GM12878 (cell line): ENCODE measurements at regions not wholly inside any gene's neighbourhood (a gene's known extent, or its start where the extent isn't known, plus 50 kb on each side); places are given as distances from the start of the nearest gene placed in this dataset.
A peak's percentile ranks its signal among the peaks of the same experiment; 100 is the strongest.

Experiments
- BRCA1 ChIP-seq: IDR thresholded peaks from 2 replicates; pipeline ENCODE4 v1.6.1; 2011; ENCODE audit warnings: low read depth, low read length, improper control_type of control experiment
- HDAC6 ChIP-seq: fragments of 200-600 bp; sonication (generic); IDR thresholded peaks from one replicate; pipeline ENCODE4 v1.8.0; 2017; ENCODE audit warnings: antibody characterized with exemption; ENCODE audit not compliant: unreplicated experiment
- HDGF ChIP-seq: fragments of 450-650 bp; IDR thresholded peaks from 2 replicates; pipeline ENCODE4 v1.6.1; 2016; ENCODE audit warnings: antibody characterized with exemption
- JUNB ChIP-seq: IDR thresholded peaks from 2 replicates; pipeline ENCODE4 v1.6.1; 2016; ENCODE audit warnings: antibody characterized with exemption, mild to moderate bottlenecking
- JUND ChIP-seq: IDR thresholded peaks from 2 replicates; pipeline ENCODE4 v1.6.1; 2012; ENCODE audit warnings: low read depth, mild to moderate bottlenecking, low read length, improper control_type of control experiment, moderate library complexity
- MYC ChIP-seq: IDR thresholded peaks from 2 replicates; pipeline ENCODE4 v1.6.1; 2011; ENCODE audit warnings: mild to moderate bottlenecking, low read length, moderate library complexity, inconsistent platforms; ENCODE audit not compliant: insufficient read depth, insufficient replicate concordance, insufficient read length, severe bottlenecking
- POLR2AphosphoS2 ChIP-seq: IDR thresholded peaks from 2 replicates; pipeline ENCODE4 v1.6.1; 2011; ENCODE audit warnings: low read depth, mild to moderate bottlenecking, low read length, improper control_type of control experiment, moderate library complexity
- PRDM15 ChIP-seq: fragments of 450-650 bp; formaldehyde crosslinking; IDR thresholded peaks from 2 replicates; pipeline ENCODE4 v1.4.0; 2020; ENCODE audit warnings: mild to moderate bottlenecking, moderate library complexity
- RAD21 ChIP-seq: IDR thresholded peaks from 2 replicates; pipeline ENCODE4 v1.6.1; 2011; ENCODE audit warnings: mild to moderate bottlenecking, low read depth, low read length, moderate library complexity; ENCODE audit not compliant: insufficient read depth
- RAD51 ChIP-seq: fragments of 450-650 bp; IDR thresholded peaks from 2 replicates; pipeline ENCODE4 v1.6.1; 2016; ENCODE audit warnings: moderate library complexity, mild to moderate bottlenecking, inconsistent platforms
- RELA ChIP-seq: fragments of 450-650 bp; IDR thresholded peaks from 2 replicates; pipeline ENCODE4 v1.8.0; 2014; ENCODE audit warnings: borderline replicate concordance; ENCODE audit not compliant: partially characterized antibody
- RFX5 ChIP-seq: IDR thresholded peaks from 2 replicates; pipeline ENCODE4 v1.6.1; 2011; ENCODE audit warnings: low read depth, low read length, improper control_type of control experiment
- SP1 ChIP-seq: IDR thresholded peaks from one replicate; pipeline ENCODE4 v1.6.1; 2011; ENCODE audit warnings: low read depth, low read length
- STAT1 ChIP-seq: fragments of 450-650 bp; conservative IDR thresholded peaks from 2 replicates; pipeline ENCODE4 v1.6.1; 2014; ENCODE audit warnings: antibody characterized with exemption, mild to moderate bottlenecking
- STAT3 ChIP-seq: IDR thresholded peaks from 2 replicates; pipeline ENCODE4 v1.6.1; 2011; ENCODE audit warnings: low read depth, low read length, improper control_type of control experiment
- TBL1XR1 ChIP-seq: IDR thresholded peaks from 2 replicates; pipeline ENCODE4 v1.6.1; 2012; ENCODE audit warnings: low read depth, low read length, improper control_type of control experiment
- TCF3 ChIP-seq: IDR thresholded peaks from 2 replicates; pipeline ENCODE4 v1.6.1; 2012; ENCODE audit warnings: low read depth, mild to moderate bottlenecking, low read length, borderline replicate concordance; ENCODE audit not compliant: insufficient read depth
- YY1 ChIP-seq: IDR thresholded peaks from 2 replicates; pipeline ENCODE4 v1.6.1; 2011; ENCODE audit warnings: low read depth, mild to moderate bottlenecking, low read length
- ZNF207 ChIP-seq: fragments of 450-650 bp; IDR thresholded peaks from 2 replicates; pipeline ENCODE4 v1.6.1; 2014; ENCODE audit warnings: antibody characterized with exemption, mild to moderate bottlenecking, borderline replicate concordance
- TF ChIP-seq, protein P1 (sequence below): IDR thresholded peaks from 2 replicates; pipeline ENCODE4 v1.6.1; 2012; ENCODE audit warnings: low read depth, low read length, improper control_type of control experiment
- TF ChIP-seq, protein P2 (sequence below): IDR thresholded peaks from 2 replicates; pipeline ENCODE4 v1.6.1; 2012; ENCODE audit warnings: improper control_type of control experiment, low read depth, low read length; ENCODE audit not compliant: insufficient replicate concordance

DNA sequence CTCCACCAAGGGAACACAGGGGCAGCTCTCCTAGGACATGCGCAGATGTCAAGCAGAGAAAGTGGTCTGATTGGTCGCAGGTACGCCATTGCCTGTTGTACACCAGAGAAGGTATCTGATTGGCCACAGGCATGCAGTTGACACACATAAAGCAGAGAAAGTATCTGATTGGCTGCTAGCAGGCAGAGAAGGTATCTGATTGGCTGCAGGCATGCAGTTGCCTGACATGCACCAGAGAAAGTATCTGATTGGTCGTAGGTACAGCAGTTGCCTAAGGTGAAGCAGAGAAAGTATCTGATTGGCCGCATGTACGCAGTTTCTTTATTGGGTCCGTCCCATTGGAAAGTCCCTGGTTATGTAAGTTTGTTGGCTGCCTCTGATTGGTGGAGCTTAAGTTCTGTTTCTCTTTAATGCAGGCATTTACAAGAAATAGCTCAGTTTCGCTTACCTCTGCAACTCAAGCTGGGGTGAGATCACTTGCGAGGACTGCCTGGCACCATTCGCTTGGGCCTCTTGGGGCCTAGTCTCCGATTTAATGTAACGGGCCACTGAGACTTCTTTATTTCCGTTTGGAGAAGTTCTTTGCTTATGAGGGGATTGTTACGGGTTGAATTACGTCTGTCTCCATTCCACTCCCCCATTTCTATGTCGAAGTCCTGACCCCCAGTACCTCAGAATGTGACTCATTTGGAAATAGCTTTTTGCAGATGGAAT, 74.2 kb downstream of the SIK1 start (continued):
- TF ChIP-seq ZNF207 (peak; percentile 63; the same call in 1 of the 2 replicates), RAD51 (no peak), SP1 (peak; percentile 100), BRCA1 (no peak), YY1 (peak; percentile 68), RAD21 (0 out of 2 replicates have a peak, but pooled peaks have one; percentile 10), STAT3 (no peak), TCF3 (peak; percentile 79; the same call in 1 of the 2 replicates), JUNB (peak; percentile 67), HDAC6 (peak; percentile 71), RELA (peak; percentile 90), RFX5 (peak; percentile 96), TBL1XR1 (no peak), JUND (0 out of 2 replicates have a peak, but pooled peaks have one; percentile 40), POLR2AphosphoS2 (peak; percentile 92), STAT1 (peak; percentile 100), PRDM15 (CRISPR knock-in tag) (peak; percentile 69; the same call in 1 of the 2 replicates), HDGF (peak; percentile 41; the same call in 1 of the 2 replicates), MYC (no peak)
- TF ChIP-seq, protein P1, sequence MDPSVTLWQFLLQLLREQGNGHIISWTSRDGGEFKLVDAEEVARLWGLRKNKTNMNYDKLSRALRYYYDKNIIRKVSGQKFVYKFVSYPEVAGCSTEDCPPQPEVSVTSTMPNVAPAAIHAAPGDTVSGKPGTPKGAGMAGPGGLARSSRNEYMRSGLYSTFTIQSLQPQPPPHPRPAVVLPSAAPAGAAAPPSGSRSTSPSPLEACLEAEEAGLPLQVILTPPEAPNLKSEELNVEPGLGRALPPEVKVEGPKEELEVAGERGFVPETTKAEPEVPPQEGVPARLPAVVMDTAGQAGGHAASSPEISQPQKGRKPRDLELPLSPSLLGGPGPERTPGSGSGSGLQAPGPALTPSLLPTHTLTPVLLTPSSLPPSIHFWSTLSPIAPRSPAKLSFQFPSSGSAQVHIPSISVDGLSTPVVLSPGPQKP = no peak
- TF ChIP-seq, protein P2, sequence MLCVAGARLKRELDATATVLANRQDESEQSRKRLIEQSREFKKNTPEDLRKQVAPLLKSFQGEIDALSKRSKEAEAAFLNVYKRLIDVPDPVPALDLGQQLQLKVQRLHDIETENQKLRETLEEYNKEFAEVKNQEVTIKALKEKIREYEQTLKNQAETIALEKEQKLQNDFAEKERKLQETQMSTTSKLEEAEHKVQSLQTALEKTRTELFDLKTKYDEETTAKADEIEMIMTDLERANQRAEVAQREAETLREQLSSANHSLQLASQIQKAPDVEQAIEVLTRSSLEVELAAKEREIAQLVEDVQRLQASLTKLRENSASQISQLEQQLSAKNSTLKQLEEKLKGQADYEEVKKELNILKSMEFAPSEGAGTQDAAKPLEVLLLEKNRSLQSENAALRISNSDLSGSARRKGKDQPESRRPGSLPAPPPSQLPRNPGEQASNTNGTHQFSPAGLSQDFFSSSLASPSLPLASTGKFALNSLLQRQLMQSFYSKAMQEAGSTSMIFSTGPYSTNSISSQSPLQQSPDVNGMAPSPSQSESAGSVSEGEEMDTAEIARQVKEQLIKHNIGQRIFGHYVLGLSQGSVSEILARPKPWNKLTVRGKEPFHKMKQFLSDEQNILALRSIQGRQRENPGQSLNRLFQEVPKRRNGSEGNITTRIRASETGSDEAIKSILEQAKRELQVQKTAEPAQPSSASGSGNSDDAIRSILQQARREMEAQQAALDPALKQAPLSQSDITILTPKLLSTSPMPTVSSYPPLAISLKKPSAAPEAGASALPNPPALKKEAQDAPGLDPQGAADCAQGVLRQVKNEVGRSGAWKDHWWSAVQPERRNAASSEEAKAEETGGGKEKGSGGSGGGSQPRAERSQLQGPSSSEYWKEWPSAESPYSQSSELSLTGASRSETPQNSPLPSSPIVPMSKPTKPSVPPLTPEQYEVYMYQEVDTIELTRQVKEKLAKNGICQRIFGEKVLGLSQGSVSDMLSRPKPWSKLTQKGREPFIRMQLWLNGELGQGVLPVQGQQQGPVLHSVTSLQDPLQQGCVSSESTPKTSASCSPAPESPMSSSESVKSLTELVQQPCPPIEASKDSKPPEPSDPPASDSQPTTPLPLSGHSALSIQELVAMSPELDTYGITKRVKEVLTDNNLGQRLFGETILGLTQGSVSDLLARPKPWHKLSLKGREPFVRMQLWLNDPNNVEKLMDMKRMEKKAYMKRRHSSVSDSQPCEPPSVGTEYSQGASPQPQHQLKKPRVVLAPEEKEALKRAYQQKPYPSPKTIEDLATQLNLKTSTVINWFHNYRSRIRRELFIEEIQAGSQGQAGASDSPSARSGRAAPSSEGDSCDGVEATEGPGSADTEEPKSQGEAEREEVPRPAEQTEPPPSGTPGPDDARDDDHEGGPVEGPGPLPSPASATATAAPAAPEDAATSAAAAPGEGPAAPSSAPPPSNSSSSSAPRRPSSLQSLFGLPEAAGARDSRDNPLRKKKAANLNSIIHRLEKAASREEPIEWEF = no peak
